ENCODE measurements at regions not wholly inside any gene's neighbourhood (a gene's known extent, or its start where the extent isn't known, plus 50 kb on each side); places are given as distances from the start of the nearest gene placed in this dataset.

DNA sequence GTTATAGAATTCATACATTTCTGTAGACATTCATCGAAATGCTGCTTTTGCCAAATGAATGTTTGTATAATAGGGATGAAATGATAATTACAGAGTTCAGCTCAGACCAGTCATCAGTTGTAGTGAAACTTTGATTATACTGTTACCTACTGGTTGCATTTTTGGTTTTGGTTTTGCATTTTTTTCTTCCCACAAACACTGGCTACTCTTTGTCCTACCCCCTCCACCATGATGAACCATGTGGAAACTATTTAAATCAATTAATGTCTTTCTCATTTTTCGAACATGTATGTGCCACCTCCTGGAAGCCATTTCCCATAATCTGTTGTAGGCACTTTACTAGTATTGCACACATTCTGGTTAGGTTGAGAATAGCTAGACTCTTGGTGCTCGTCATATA lies 75.3 kb upstream of the MTNR1B start:
- TF ChIP-seq EZH2 (IDR thresholded peaks at IDR 0.05; ENCODE audit: low read depth, low read length, severe bottlenecking) (no peak), CHD2 (IDR thresholded peaks at IDR 0.05; ENCODE audit: low read length) (no peak), SP2 (IDR thresholded peaks at IDR 0.05; ENCODE audit: low read length) (no peak)
- TF ChIP-seq, protein P1, sequence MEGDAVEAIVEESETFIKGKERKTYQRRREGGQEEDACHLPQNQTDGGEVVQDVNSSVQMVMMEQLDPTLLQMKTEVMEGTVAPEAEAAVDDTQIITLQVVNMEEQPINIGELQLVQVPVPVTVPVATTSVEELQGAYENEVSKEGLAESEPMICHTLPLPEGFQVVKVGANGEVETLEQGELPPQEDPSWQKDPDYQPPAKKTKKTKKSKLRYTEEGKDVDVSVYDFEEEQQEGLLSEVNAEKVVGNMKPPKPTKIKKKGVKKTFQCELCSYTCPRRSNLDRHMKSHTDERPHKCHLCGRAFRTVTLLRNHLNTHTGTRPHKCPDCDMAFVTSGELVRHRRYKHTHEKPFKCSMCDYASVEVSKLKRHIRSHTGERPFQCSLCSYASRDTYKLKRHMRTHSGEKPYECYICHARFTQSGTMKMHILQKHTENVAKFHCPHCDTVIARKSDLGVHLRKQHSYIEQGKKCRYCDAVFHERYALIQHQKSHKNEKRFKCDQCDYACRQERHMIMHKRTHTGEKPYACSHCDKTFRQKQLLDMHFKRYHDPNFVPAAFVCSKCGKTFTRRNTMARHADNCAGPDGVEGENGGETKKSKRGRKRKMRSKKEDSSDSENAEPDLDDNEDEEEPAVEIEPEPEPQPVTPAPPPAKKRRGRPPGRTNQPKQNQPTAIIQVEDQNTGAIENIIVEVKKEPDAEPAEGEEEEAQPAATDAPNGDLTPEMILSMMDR (IDR thresholded peaks at IDR 0.05; ENCODE audit: control extremely low read depth in 1 of 3, insufficient read depth in 1 of 3, low read depth in 1 of 3, low read length in 3 of 3): no peak
